HAP-1 (cell line): ENCODE measurements at regions not wholly inside any gene's neighbourhood (a gene's known extent, or its start where the extent isn't known, plus 50 kb on each side); places are given as distances from the start of the nearest gene placed in this dataset.

Experiments
- DNase-seq, 2 experiments: peaks; one replicate each; pipeline ENCODE4 v3.0.0-alpha.2; 2016 to 2020; ENCODE audit warnings: low spot score in 2 of 2
- H3K27me3 ChIP-seq: fragments of 250-450 bp; sonication (Bioruptor Pico); 2 replicates; pipeline ENCODE4 v1.5.1; 2020; ENCODE audit warnings: low read depth, mild to moderate bottlenecking, moderate library complexity
- H3K36me3 ChIP-seq: fragments of 250-450 bp; sonication (Bioruptor Pico); replicated peaks from 2 replicates; pipeline ENCODE4 v1.5.1; 2020; ENCODE audit warnings: mild to moderate bottlenecking
- H3K4me1 ChIP-seq: fragments of 250-450 bp; sonication (Bioruptor Pico); 2 replicates; pipeline ENCODE4 v1.5.1; 2020; ENCODE audit warnings: mild to moderate bottlenecking
- H3K4me3 ChIP-seq: fragments of 250-450 bp; sonication (Bioruptor Pico); 2 replicates; pipeline ENCODE4 v1.5.1; 2020; ENCODE audit warnings: mild to moderate bottlenecking, moderate library complexity
- H3K9me3 ChIP-seq: fragments of 250-450 bp; sonication (Bioruptor Pico); 2 replicates; pipeline ENCODE4 v1.5.1; 2020; ENCODE audit warnings: mild to moderate bottlenecking, moderate library complexity
- in situ Hi-C: fragments of 300-500 bp; cut with MboI; formaldehyde crosslinking; loops from 3 replicates; pipeline ENCODE4 v1.14.3; 2020; ENCODE audit warnings: low sequenced_read_pairs, inconsistent platforms, mixed read lengths

GRCh38 chr3:193971966-193972365, 164.0 kb upstream of the HES1 start:
- DNase-seq: no peak
- Histone ChIP-seq H3K4me1 (peaks cover 13% of the 10 kb centered on the region), H3K36me3 (no peaks in the 10 kb centered on the region), H3K9me3 (no peaks in the 10 kb centered on the region), H3K4me3 (no peak overlapping the region), H3K27me3 (no peaks in the 10 kb centered on the region)
- in situ Hi-C loops: loop anchor here (25.0 kb wide), 2 partner anchors 185 to 340 kb away; no protein-coding TSS in a partner anchor

- H3K9me3 ChIP-seq: no peaks in the 10 kb centered on the region
- H3K36me3 ChIP-seq: no peaks in the 10 kb centered on the region
- no peak for DNase-seq
- no peak overlapping the region for H3K4me3 ChIP-seq
- H3K27me3 ChIP-seq: no peaks in the 10 kb centered on the region
- in situ Hi-C loops: loop anchor here (25.0 kb wide), 2 partner anchors 186 to 339 kb away; no protein-coding TSS in a partner anchor
- peaks cover 13% of the 10 kb centered on the region for H3K4me1 ChIP-seq
Measured at GRCh38 chr3:193972832-193973231, 163.1 kb upstream of the HES1 start.

- H3K9me3 ChIP-seq: no peaks in the 10 kb centered on the region
- H3K27me3 ChIP-seq: no peaks in the 10 kb centered on the region
- H3K4me1 ChIP-seq: peaks cover 13% of the 10 kb centered on the region
- in situ Hi-C loops: loop anchor here (25.0 kb wide), 2 partner anchors 187 to 338 kb away; no protein-coding TSS in a partner anchor
- H3K4me3 ChIP-seq: no peak overlapping the region
- no peak for DNase-seq
- no peaks in the 10 kb centered on the region for H3K36me3 ChIP-seq
Measured at GRCh38 chr3:193974191-193974652, 161.7 kb upstream of the HES1 start.

- DNase-seq: peak; percentile 58 to 59
- H3K9me3 ChIP-seq: no peaks in the 10 kb centered on the region
- H3K27me3 ChIP-seq: no peaks in the 10 kb centered on the region
- H3K4me3 ChIP-seq: no peak overlapping the region
- peaks cover 13% of the 10 kb centered on the region for H3K4me1 ChIP-seq
- no peaks in the 10 kb centered on the region for H3K36me3 ChIP-seq
- in situ Hi-C loops: loop anchor here (25.0 kb wide), 2 partner anchors 188 to 337 kb away; no protein-coding TSS in a partner anchor
Measured at GRCh38 chr3:193974671-193975535, 161.0 kb upstream of the HES1 start.

- Histone ChIP-seq H3K27me3 (no peaks in the 10 kb centered on the region), H3K4me1 (peaks cover 13% of the 10 kb centered on the region), H3K9me3 (no peaks in the 10 kb centered on the region), H3K4me3 (no peak overlapping the region), H3K36me3 (no peaks in the 10 kb centered on the region)
- in situ Hi-C loops: no loop called here
- DNase-seq: no peak
Measured at GRCh38 chr3:193977622-193978021, 158.3 kb upstream of the HES1 start.

- in situ Hi-C loops: no loop called here
- Histone ChIP-seq H3K4me1 (peaks cover 13% of the 10 kb centered on the region), H3K9me3 (no peaks in the 10 kb centered on the region), H3K27me3 (no peaks in the 10 kb centered on the region), H3K36me3 (no peaks in the 10 kb centered on the region), H3K4me3 (no peak overlapping the region)
- DNase-seq: no peak
Measured at GRCh38 chr3:193978030-193978429, 157.9 kb upstream of the HES1 start.

GRCh38 chr3:193978486-193978885, 157.5 kb upstream of the HES1 start:
- Histone ChIP-seq H3K27me3 (no peaks in the 10 kb centered on the region), H3K9me3 (no peaks in the 10 kb centered on the region), H3K4me3 (no peak overlapping the region), H3K4me1 (peaks cover 13% of the 10 kb centered on the region), H3K36me3 (no peaks in the 10 kb centered on the region)
- in situ Hi-C loops: no loop called here
- DNase-seq: no peak

GRCh38 chr3:193980326-193980725, 155.6 kb upstream of the HES1 start:
- Histone ChIP-seq H3K36me3 (no peaks in the 10 kb centered on the region), H3K9me3 (no peaks in the 10 kb centered on the region), H3K4me1 (peaks cover 6% of the 10 kb centered on the region), H3K4me3 (no peak overlapping the region), H3K27me3 (no peaks in the 10 kb centered on the region)
- in situ Hi-C loops: no loop called here
- no peak for DNase-seq

GRCh38 chr3:193980905-193981304, 155.0 kb upstream of the HES1 start:
- DNase-seq: no peak
- Histone ChIP-seq H3K4me3 (no peak overlapping the region), H3K27me3 (no peaks in the 10 kb centered on the region), H3K9me3 (no peaks in the 10 kb centered on the region), H3K4me1 (0 out of 2 replicates have a peak, but pooled peaks cover under 1% of the 10 kb centered on the region), H3K36me3 (no peaks in the 10 kb centered on the region)
- in situ Hi-C loops: no loop called here

GRCh38 chr3:193981504-193981903, 154.4 kb upstream of the HES1 start:
- in situ Hi-C loops: no loop called here
- Histone ChIP-seq H3K4me1 (no peaks in the 10 kb centered on the region), H3K9me3 (no peaks in the 10 kb centered on the region), H3K27me3 (no peaks in the 10 kb centered on the region), H3K36me3 (no peaks in the 10 kb centered on the region), H3K4me3 (no peak overlapping the region)
- no peak for DNase-seq

GRCh38 chr3:193982258-193982659, 153.7 kb upstream of the HES1 start:
- H3K36me3 ChIP-seq: no peaks in the 10 kb centered on the region
- no peak for DNase-seq
- no peaks in the 10 kb centered on the region for H3K27me3 ChIP-seq
- in situ Hi-C loops: no loop called here
- no peak overlapping the region for H3K4me3 ChIP-seq
- H3K4me1 ChIP-seq: no peaks in the 10 kb centered on the region
- H3K9me3 ChIP-seq: no peaks in the 10 kb centered on the region

GRCh38 chr3:193983846-193984818, 151.8 kb upstream of the HES1 start:
- no peaks in the 10 kb centered on the region for H3K27me3 ChIP-seq
- H3K36me3 ChIP-seq: no peaks in the 10 kb centered on the region
- H3K4me1 ChIP-seq: no peaks in the 10 kb centered on the region
- no peaks in the 10 kb centered on the region for H3K9me3 ChIP-seq
- DNase-seq: no peak
- H3K4me3 ChIP-seq: no peak overlapping the region
- in situ Hi-C loops: no loop called here

GRCh38 chr3:193984876-193985275, 151.1 kb upstream of the HES1 start:
- Histone ChIP-seq H3K27me3 (no peaks in the 10 kb centered on the region), H3K36me3 (no peaks in the 10 kb centered on the region), H3K9me3 (no peaks in the 10 kb centered on the region), H3K4me1 (no peaks in the 10 kb centered on the region), H3K4me3 (no peak overlapping the region)
- in situ Hi-C loops: no loop called here
- DNase-seq: no peak
